Smooth muscle cell (in vitro differentiated cells): ENCODE measurements at regions not wholly inside any gene's neighbourhood (a gene's known extent, or its start where the extent isn't known, plus 50 kb on each side); places are given as distances from the start of the nearest gene placed in this dataset.

Experiments used
- DNase-seq: peaks from one replicate; lab custom pipeline; 2025; ENCODE audit not compliant: unreplicated experiment; lab: John Stamatoyannopoulos, UW
- H2AFZ ChIP-seq: fragments of 200-600 bp; sonication (generic); 2 replicates; pipeline ENCODE4 v1.6.0; 2016; ENCODE audit warnings: antibody characterized with exemption, low read depth, mild to moderate bottlenecking
- H3F3A ChIP-seq: fragments of 200-600 bp; sonication (generic); 2 replicates; pipeline ENCODE4 v1.6.0; 2017; ENCODE audit warnings: antibody characterized with exemption, low read depth
- H3K27ac ChIP-seq: fragments of 200-600 bp; sonication (generic); 2 replicates; pipeline ENCODE4 v1.5.1; 2016; ENCODE audit warnings: low read depth, mild to moderate bottlenecking
- H3K27me3 ChIP-seq: fragments of 200-600 bp; sonication (generic); 2 replicates; pipeline ENCODE4 v1.6.1; 2016; ENCODE audit warnings: low read depth, mild to moderate bottlenecking
- H3K36me3 ChIP-seq: fragments of 200-600 bp; sonication (generic); 2 replicates; pipeline ENCODE4 v1.5.1; 2016; ENCODE audit warnings: low read depth
- H3K4me1 ChIP-seq: fragments of 200-600 bp; sonication (generic); 2 replicates; pipeline ENCODE4 v1.5.1; 2016; ENCODE audit warnings: low read depth
- H3K4me2 ChIP-seq: fragments of 200-600 bp; sonication (generic); 2 replicates; pipeline ENCODE4 v1.6.0; 2016; ENCODE audit warnings: mild to moderate bottlenecking
- H3K4me3 ChIP-seq: fragments of 200-600 bp; sonication (generic); 2 replicates; pipeline ENCODE4 v1.5.1; 2016; ENCODE audit warnings: mild to moderate bottlenecking
- H3K79me2 ChIP-seq: fragments of 200-600 bp; sonication (generic); 2 replicates; pipeline ENCODE4 v1.6.0; 2016; ENCODE audit warnings: low read depth, mild to moderate bottlenecking
- H3K9ac ChIP-seq: fragments of 200-600 bp; sonication (generic); 2 replicates; pipeline ENCODE4 v1.6.0; 2016; ENCODE audit warnings: low read depth
- H3K9me3 ChIP-seq: fragments of 200-600 bp; sonication (generic); replicated peaks from 2 replicates; pipeline ENCODE4 v1.5.1; 2016; ENCODE audit warnings: low read depth
- H4K20me1 ChIP-seq: fragments of 200-600 bp; sonication (generic); 2 replicates; pipeline ENCODE4 v1.6.0; 2016; ENCODE audit warnings: low read depth
- CTCF ChIP-seq: fragments of 200-600 bp; sonication (generic); IDR thresholded peaks from 2 replicates; pipeline ENCODE4 v1.5.1; 2017; ENCODE audit warnings: borderline replicate concordance, mild to moderate bottlenecking, antibody characterized with exemption; ENCODE audit not compliant: insufficient read depth, poor library complexity, severe bottlenecking
- WGBS: methylation state at CpG from one replicate; pipeline ENCODE4 v1.1.7; 2016; ENCODE audit warnings: low lambda C conversion rate; 5-methylcytosine and 5-hydroxymethylcytosine counted together

DNA sequence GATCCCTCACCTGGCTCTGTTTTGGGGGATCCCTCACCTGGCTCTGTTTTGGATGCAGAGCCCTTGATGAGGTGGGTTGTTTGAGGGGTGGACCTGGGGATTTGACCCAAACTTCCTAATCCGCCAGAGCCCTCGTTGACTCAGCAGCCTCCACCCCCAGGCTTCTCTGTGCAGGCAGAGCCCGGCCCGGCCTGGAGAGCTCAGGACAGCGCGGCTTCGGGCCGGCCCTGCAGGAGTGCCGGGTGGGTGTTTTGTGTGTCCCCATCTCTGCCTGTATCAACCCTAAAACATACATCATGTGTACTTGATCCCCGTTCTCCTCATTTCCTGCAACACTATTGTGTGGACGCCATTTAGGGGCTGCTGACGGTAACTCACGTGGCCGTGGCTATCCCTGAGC lies 124.2 kb downstream of the SIK1 start:
- no peaks in the 10 kb centered on the region for H4K20me1 ChIP-seq
- TF ChIP-seq CTCF, result no peak
- no peaks in the 10 kb centered on the region for H3F3A ChIP-seq
- H3K36me3 ChIP-seq, result no peaks in the 10 kb centered on the region
- 74% methylated on average over 14 of the region's 14 CpGs for WGBS
- no peak for DNase-seq
- H2AFZ ChIP-seq, result no peak overlapping the region
- no peak overlapping the region for H3K9ac ChIP-seq
- no peak overlapping the region for H3K27ac ChIP-seq
- H3K4me1 ChIP-seq, result peaks cover 16% of the 10 kb centered on the region
- H3K79me2 ChIP-seq, result no peaks in the 10 kb centered on the region
- no peak overlapping the region for H3K4me2 ChIP-seq
- no peaks in the 10 kb centered on the region for H3K9me3 ChIP-seq
- H3K4me3 ChIP-seq, result no peak overlapping the region
- H3K27me3 ChIP-seq, result no peaks in the 10 kb centered on the region

GRCh38 chr21:43302062-43302700 lies 124.8 kb downstream of the SIK1 start:
- no peak for DNase-seq
- no peak overlapping the region for H3K4me2 ChIP-seq
- no peak overlapping the region for H3K4me3 ChIP-seq
- no peaks in the 10 kb centered on the region for H4K20me1 ChIP-seq
- no peak for TF ChIP-seq CTCF
- H2AFZ ChIP-seq, result no peak overlapping the region
- no peaks in the 10 kb centered on the region for H3K36me3 ChIP-seq
- H3K4me1 ChIP-seq, result peaks cover 12% of the 10 kb centered on the region
- H3K27me3 ChIP-seq, result no peaks in the 10 kb centered on the region
- no peak overlapping the region for H3K9ac ChIP-seq
- H3K9me3 ChIP-seq, result no peaks in the 10 kb centered on the region
- no peaks in the 10 kb centered on the region for H3K79me2 ChIP-seq
- no peaks in the 10 kb centered on the region for H3F3A ChIP-seq
- H3K27ac ChIP-seq, result no peak overlapping the region
- WGBS, result 99% methylated on average over 23 of the region's 23 CpGs

GRCh38 chr21:43301409-43302061 lies 125.4 kb downstream of the SIK1 start:
- no peak for DNase-seq
- Histone ChIP-seq H3K4me1 (peaks cover 12% of the 10 kb centered on the region), H3K27me3 (no peaks in the 10 kb centered on the region), H3K4me3 (no peak overlapping the region), H3K27ac (peak overlapping the region; percentile 86), H3K4me2 (peak overlapping the region; percentile 51), H3F3A (no peaks in the 10 kb centered on the region), H3K79me2 (no peaks in the 10 kb centered on the region), H3K9ac (peak overlapping the region; percentile 51), H2AFZ (no peak overlapping the region), H3K36me3 (no peaks in the 10 kb centered on the region), H3K9me3 (no peaks in the 10 kb centered on the region), H4K20me1 (no peaks in the 10 kb centered on the region)
- no peak for TF ChIP-seq CTCF
- WGBS, result 82% methylated on average over 18 of the region's 19 CpGs
